CD4-positive, alpha-beta T cell (primary cell): ENCODE measurements at regions not wholly inside any gene's neighbourhood (a gene's known extent, or its start where the extent isn't known, plus 50 kb on each side); places are given as distances from the start of the nearest gene placed in this dataset.
"Not testable (repeated sequence)": the region's sequence is repeated elsewhere in the genome, so short reads cannot be mapped to it uniquely, and the experiment has no call there.

Experiments
- ATAC-seq: fragments of 200-7000 bp; cut with Tn5 transposase; one replicate; pipeline ENCODE4 v1.10.0; 2022; ENCODE audit warnings: mild to moderate bottlenecking; ENCODE audit not compliant: poor library complexity
- CTCF ChIA-PET: fragments of 350-600 bp; sonication (Branson Sonifier 250); formaldehyde crosslinking; loops from one replicate; lab custom pipeline; 2021; ENCODE audit warnings: antibody characterized with exemption, inconsistent platforms; lab: Charles Lee
- POLR2A ChIA-PET: fragments of 350-600 bp; sonication (Branson Sonifier 250); formaldehyde crosslinking; loops from one replicate; lab custom pipeline; 2021; ENCODE audit warnings: antibody characterized with exemption, inconsistent platforms; lab: Charles Lee
- DNase-seq, 14 experiments: peaks; one replicate each; pipeline ENCODE4 v3.0.0-alpha.2; 2013 to 2020; ENCODE audit warnings: mixed read lengths in 2 of 14
- H3K27ac ChIP-seq, 2 donors: one replicate each; pipeline versions ENCODE4 v1.5.1 to v1.7.0; 2013; ENCODE audit warnings: low read length in 2 of 2, low read depth in 1 of 2, mild to moderate bottlenecking in 1 of 2
- H3K27me3 ChIP-seq, 2 experiments: 1 replicate in 1 of 2; 2 replicates in 1 of 2; pipeline versions ENCODE4 v1.6.1 to v1.7.0; 2013; ENCODE audit warnings: low read length in 2 of 2, control low read depth in 1 of 2, mild to moderate bottlenecking in 1 of 2, moderate library complexity in 1 of 2; ENCODE audit not compliant: insufficient read depth in 2 of 2, control insufficient read depth in 1 of 2
- H3K36me3 ChIP-seq: one replicate; pipeline ENCODE4 v1.6.1; 2013; ENCODE audit warnings: low read length, control low read depth; ENCODE audit not compliant: insufficient read depth
- H3K4me1 ChIP-seq: one replicate; pipeline ENCODE4 v1.6.1; 2013; ENCODE audit warnings: low read length, control low read depth; ENCODE audit not compliant: insufficient read depth
- H3K4me3 ChIP-seq: one replicate; pipeline ENCODE4 v1.5.1; 2013; ENCODE audit warnings: mild to moderate bottlenecking, low read length, moderate library complexity
- H3K9me3 ChIP-seq, 2 experiments: 1 replicate in 1 of 2; 2 replicates in 1 of 2; pipeline versions ENCODE4 v1.6.1 to v1.7.0; 2013; ENCODE audit warnings: low read length in 2 of 2, mild to moderate bottlenecking in 2 of 2, control low read depth in 1 of 2, moderate library complexity in 1 of 2; ENCODE audit not compliant: control insufficient read depth in 1 of 2, insufficient read depth in 1 of 2
- H3K27ac Mint-ChIP-seq: one replicate; pipeline ENCODE4 v1.8.0; 2020; ENCODE audit warnings: mixed read lengths
- H3K27me3 Mint-ChIP-seq: one replicate; pipeline ENCODE4 v1.8.0; 2021; ENCODE audit warnings: mixed read lengths
- H3K36me3 Mint-ChIP-seq: one replicate; pipeline ENCODE4 v1.8.0; 2021; ENCODE audit warnings: low read depth, mixed read lengths
- H3K4me1 Mint-ChIP-seq: one replicate; pipeline ENCODE4 v1.8.0; 2021; ENCODE audit warnings: low read depth, mixed read lengths
- H3K4me3 Mint-ChIP-seq: one replicate; pipeline ENCODE4 v1.8.0; 2020; ENCODE audit warnings: mild to moderate bottlenecking, mixed read lengths
- H3K9me3 Mint-ChIP-seq: one replicate; pipeline ENCODE4 v1.8.0; 2020; ENCODE audit warnings: mixed read lengths
- intact Hi-C, 2 experiments: fragments of 100-400 bp; cut with DNase I in 1 of 2; cut with micrococcal nuclease in 1 of 2; formaldehyde crosslinking; loops; one replicate each; pipeline versions ENCODE4 v1.15.1 to v1.9.0; 2023 to 2025; cut with DNase I, micrococcal nuclease
- TF ChIP-seq, protein P1 (sequence below): fragments of 200-600 bp; IDR thresholded peaks from one replicate; pipeline ENCODE4 v1.8.0; 2022; ENCODE audit warnings: antibody characterized with exemption, mild to moderate bottlenecking

DNA sequence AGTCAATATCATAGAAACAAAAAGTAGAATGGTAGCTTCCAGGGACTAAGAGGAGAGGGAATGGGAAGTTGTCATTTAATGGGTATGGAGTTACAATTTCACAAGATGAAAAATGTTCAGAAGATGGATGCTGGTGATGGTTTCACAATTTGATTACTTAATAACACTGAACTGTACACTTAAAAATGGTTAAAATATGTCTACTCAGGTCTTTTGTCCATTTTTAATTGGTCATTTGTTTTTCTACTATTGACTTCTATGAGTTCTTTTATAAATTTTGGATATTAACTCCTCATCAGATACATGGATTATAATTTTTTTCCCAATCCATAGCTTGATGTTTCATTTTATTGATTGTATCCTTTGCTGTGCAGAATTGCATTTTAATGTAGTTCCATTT is 275.5 kb downstream of the AKAIN1 start:
- Mint-ChIP-seq H3K4me3 (no peak overlapping the region), H3K27ac (no peak overlapping the region), H3K4me1 (no peaks in the 10 kb centered on the region), H3K27me3 (no peaks in the 10 kb centered on the region), H3K9me3 (peaks cover 8% of the 10 kb centered on the region), H3K36me3 (no peaks in the 10 kb centered on the region)
- Histone ChIP-seq H3K9me3 (peaks cover 0 to 2% of the 10 kb centered on the region in 2 experiments), H3K36me3 (no peaks in the 10 kb centered on the region), H3K27ac (no peak overlapping the region), H3K4me3 (no peak overlapping the region), H3K27me3 (no peaks in the 10 kb centered on the region), H3K4me1 (no peaks in the 10 kb centered on the region)
- ChIA-PET CTCF (no interaction called here), POLR2A (no interaction called here)
- no peak for DNase-seq
- intact Hi-C loops = no loop called here
- TF ChIP-seq, protein P1, sequence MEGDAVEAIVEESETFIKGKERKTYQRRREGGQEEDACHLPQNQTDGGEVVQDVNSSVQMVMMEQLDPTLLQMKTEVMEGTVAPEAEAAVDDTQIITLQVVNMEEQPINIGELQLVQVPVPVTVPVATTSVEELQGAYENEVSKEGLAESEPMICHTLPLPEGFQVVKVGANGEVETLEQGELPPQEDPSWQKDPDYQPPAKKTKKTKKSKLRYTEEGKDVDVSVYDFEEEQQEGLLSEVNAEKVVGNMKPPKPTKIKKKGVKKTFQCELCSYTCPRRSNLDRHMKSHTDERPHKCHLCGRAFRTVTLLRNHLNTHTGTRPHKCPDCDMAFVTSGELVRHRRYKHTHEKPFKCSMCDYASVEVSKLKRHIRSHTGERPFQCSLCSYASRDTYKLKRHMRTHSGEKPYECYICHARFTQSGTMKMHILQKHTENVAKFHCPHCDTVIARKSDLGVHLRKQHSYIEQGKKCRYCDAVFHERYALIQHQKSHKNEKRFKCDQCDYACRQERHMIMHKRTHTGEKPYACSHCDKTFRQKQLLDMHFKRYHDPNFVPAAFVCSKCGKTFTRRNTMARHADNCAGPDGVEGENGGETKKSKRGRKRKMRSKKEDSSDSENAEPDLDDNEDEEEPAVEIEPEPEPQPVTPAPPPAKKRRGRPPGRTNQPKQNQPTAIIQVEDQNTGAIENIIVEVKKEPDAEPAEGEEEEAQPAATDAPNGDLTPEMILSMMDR = no peak
- no peak for ATAC-seq

DNA sequence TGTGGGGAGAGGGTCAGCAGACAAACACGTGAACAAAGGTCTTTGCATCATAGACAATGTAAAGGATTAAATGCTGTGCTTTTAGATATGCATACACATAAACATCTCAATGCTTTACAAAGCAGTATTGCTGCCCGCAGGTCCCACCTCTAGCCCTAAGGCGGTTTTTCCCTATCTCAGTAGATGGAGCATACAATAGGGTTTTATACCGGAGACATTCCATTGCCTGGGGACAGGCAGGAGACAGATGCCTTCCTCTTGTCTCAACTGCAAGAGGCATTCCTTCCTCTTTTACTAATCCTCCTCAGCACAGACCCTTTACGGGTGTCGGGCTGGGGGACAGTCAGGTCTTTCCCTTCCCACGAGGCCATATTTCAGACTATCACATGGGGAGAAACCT is 279.5 kb downstream of the AKAIN1 start:
- H3K9me3 ChIP-seq, H3K4me3 Mint-ChIP-seq, H3K27ac Mint-ChIP-seq, H3K27me3 Mint-ChIP-seq, H3K4me3 ChIP-seq, H3K4me1 ChIP-seq, H3K27me3 ChIP-seq, CTCF ChIA-PET, DNase-seq, intact Hi-C loops, POLR2A ChIA-PET, H3K4me1 Mint-ChIP-seq, ATAC-seq, H3K36me3 Mint-ChIP-seq, H3K36me3 ChIP-seq, H3K27ac ChIP-seq: not testable (repeated sequence)
- peaks cover 10% of the 10 kb centered on the region for H3K9me3 Mint-ChIP-seq

DNA sequence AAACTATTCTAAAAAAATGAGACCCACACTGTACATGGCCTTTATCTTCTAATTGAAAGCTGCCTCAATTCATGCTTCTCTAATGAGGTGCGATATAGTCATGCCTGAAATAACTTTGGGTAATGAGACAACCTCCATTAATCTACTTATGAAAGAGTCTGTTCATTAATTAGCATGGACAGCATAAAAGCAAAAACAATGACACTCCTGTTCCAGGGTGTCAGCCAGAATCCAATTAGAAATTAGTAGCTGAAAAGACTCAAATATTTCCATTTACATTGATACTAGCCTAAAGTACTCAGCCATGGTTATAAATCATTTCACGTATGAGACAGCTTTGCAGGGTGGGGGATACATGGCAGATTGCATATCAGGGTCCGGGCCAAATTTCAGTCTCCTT is 288.7 kb downstream of the AKAIN1 start:
- H3K4me3 ChIP-seq = no peak overlapping the region
- H3K36me3 Mint-ChIP-seq = no peaks in the 10 kb centered on the region
- intact Hi-C loops = no loop called here
- TF ChIP-seq, protein P1 = no peak
- H3K27me3 ChIP-seq = no peaks in the 10 kb centered on the region
- H3K36me3 ChIP-seq = no peaks in the 10 kb centered on the region
- H3K27ac ChIP-seq = no peak overlapping the region
- no peak for DNase-seq
- H3K4me3 Mint-ChIP-seq = no peak overlapping the region
- no peaks in the 10 kb centered on the region for H3K4me1 ChIP-seq
- no peaks in the 10 kb centered on the region for H3K9me3 ChIP-seq
- no peak for ATAC-seq
- H3K27ac Mint-ChIP-seq = no peak overlapping the region
- POLR2A ChIA-PET = no interaction called here
- H3K27me3 Mint-ChIP-seq = no peaks in the 10 kb centered on the region
- H3K4me1 Mint-ChIP-seq = no peaks in the 10 kb centered on the region
- peaks cover 7% of the 10 kb centered on the region for H3K9me3 Mint-ChIP-seq
- CTCF ChIA-PET = no interaction called here

DNA sequence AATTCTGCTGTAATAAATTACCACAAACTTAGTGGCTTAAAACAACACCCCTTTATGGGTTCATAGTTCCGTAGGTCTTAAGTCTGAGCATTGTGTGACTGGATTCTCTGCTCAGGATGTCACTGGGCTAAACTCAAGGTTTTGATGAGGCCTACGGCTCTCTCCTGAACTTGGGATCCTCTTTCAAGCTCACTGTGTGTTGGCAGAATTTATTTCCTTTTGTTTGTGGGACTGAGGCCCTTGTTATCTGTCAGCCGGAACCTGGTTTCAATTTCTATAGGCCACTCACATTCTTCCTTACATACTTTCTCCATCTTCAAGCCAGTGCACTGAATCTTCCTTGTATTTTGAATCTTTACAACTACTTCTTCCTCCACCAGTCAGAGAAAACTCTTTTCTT is 290.2 kb downstream of the AKAIN1 start:
- CTCF ChIA-PET = no interaction called here
- H3K9me3 ChIP-seq = no peaks in the 10 kb centered on the region
- H3K4me1 ChIP-seq = no peaks in the 10 kb centered on the region
- no peak overlapping the region for H3K27ac Mint-ChIP-seq
- no peak overlapping the region for H3K4me3 Mint-ChIP-seq
- H3K27ac ChIP-seq = no peak overlapping the region
- no peak overlapping the region for H3K4me3 ChIP-seq
- DNase-seq (no peak), ATAC-seq (no peak)
- H3K27me3 Mint-ChIP-seq = no peaks in the 10 kb centered on the region
- H3K36me3 Mint-ChIP-seq = no peaks in the 10 kb centered on the region
- POLR2A ChIA-PET = no interaction called here
- H3K9me3 Mint-ChIP-seq = peaks cover 7% of the 10 kb centered on the region
- no peaks in the 10 kb centered on the region for H3K36me3 ChIP-seq
- H3K4me1 Mint-ChIP-seq = no peaks in the 10 kb centered on the region
- TF ChIP-seq, protein P1 = no peak
- no peaks in the 10 kb centered on the region for H3K27me3 ChIP-seq
- intact Hi-C loops = no loop called here
